ENCODE measurements at regions not wholly inside any gene's neighbourhood (a gene's known extent, or its start where the extent isn't known, plus 50 kb on each side); places are given as distances from the start of the nearest gene placed in this dataset.

DNA sequence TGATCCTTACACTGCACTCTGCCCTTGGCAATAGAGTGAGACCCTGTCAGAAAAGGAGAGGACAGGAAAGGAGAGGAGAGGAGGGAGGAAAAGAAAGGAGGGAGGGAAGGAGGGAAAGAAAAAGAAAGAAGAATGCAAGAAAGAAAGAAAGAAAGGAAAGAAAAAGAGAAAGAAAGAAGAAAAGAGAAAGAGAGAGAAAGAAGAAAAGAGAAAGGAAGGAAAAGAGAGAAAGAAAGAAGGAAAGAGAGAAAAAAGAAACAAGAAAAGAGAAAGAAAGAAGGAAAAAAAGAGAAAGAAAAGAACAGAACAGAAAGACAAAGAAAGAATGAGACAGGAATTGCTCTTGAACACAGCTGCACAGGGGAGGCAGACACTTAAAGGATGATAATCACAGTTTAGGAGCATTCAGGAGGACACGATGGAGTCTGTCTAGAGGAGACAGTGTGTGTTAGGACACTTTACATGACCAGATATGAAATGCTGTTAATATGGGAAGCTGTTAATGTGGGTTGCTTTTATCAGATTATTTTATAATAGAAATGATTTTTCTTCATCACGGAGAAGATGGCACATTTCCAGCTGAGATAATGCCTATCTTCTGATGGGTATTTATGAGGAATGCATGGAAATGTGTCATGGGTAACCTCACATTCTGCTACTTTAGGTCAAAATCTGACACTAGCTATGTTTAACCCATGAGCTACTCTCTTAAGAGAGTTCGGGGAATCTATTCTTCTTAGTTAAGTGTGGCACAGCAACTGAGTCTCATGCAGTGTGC is 160.5 kb downstream of the BAMBI start:
- TF ChIP-seq CTCF (conservative IDR thresholded peaks at IDR 0.05) (no peak), ZFX (IDR thresholded peaks at IDR 0.05) (no peak)
- H3K27ac ChIP-seq = no peak overlapping the region; the same call in 1 of the 2 replicates

GRCh38 chr10:28838908-28839307 is 161.6 kb downstream of the BAMBI start:
- no peak for TF ChIP-seq CTCF (conservative IDR thresholded peaks at IDR 0.05)
- peak overlapping the region; percentile 73 for H3K27ac ChIP-seq

GRCh38 chr10:28839600-28840007 is 162.3 kb downstream of the BAMBI start:
- no peak for TF ChIP-seq CTCF (conservative IDR thresholded peaks at IDR 0.05)
- TF ChIP-seq ZFX (IDR thresholded peaks at IDR 0.05) = no peak
- H3K27ac ChIP-seq = peak overlapping the region; percentile 73; the same call in 1 of the 2 replicates

- peak overlapping the region; percentile 73 for H3K27ac ChIP-seq
- TF ChIP-seq CTCF (conservative IDR thresholded peaks at IDR 0.05) (no peak), ZFX (IDR thresholded peaks at IDR 0.05) (no peak)
These were observed 162.9 kb downstream of the BAMBI start for GRCh38 chr10:28840202-28840601.

- H3K27ac ChIP-seq = no peak overlapping the region
- TF ChIP-seq CTCF (conservative IDR thresholded peaks at IDR 0.05) = no peak
- TF ChIP-seq ZFX (IDR thresholded peaks at IDR 0.05) = no peak
These were observed 163.7 kb downstream of the BAMBI start for GRCh38 chr10:28840971-28841370.

DNA sequence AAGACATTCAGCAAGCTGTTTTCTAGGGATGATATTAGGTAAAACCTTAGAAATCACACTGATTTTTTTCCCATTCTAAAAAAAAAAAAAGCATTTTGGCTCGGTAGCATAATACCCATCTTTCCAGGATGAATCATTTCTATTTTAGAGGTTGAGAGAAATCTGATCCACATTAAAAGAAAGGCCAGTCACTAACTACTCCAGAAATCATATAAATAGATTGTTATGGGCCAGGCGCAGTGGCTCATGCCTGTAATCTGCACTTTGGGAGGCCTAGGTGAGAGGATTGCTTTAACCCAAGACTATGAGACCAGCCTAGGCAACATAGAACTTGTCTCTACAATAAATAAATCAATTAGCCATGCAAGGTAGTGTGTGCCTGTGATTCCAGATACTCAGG is 164.3 kb downstream of the BAMBI start:
- H3K27ac ChIP-seq = no peak overlapping the region
- TF ChIP-seq ZFX (IDR thresholded peaks at IDR 0.05) = no peak
- no peak for TF ChIP-seq CTCF (conservative IDR thresholded peaks at IDR 0.05)

DNA sequence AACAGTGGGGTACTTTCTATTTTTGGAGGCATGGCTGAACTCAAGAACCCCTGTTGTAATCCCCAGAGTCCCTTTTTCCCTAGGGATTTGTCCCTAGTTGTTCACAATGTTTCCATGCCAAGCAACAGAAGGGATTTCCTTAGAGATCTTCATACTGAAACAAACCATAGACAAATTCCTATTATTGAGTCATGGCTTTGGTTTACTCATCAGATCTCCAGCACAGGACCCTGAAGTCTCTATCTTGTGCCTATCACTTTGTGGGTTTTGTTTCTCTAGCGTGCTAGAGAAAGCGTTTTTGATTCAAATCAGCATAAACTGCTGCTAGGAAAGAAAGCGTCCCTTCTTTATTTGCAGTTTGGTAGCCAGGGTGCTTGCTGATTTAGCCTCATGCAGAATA is 165.0 kb downstream of the BAMBI start:
- TF ChIP-seq ZFX (IDR thresholded peaks at IDR 0.05) (no peak), CTCF (conservative IDR thresholded peaks at IDR 0.05) (no peak)
- no peak overlapping the region for H3K27ac ChIP-seq
